MG63 (cell line): ENCODE measurements at regions not wholly inside any gene's neighbourhood (a gene's known extent, or its start where the extent isn't known, plus 50 kb on each side); places are given as distances from the start of the nearest gene placed in this dataset.
"Not testable (repeated sequence)": the region's sequence is repeated elsewhere in the genome, so short reads cannot be mapped to it uniquely, and the experiment has no call there.

ENCODE experiments used
- DNase-seq: peaks from one replicate; pipeline ENCODE4 v3.0.0-alpha.2; 2020
- H3K27me3 ChIP-seq: fragments of 250-450 bp; sonication (Bioruptor Pico); 2 replicates; pipeline ENCODE4 v1.5.1; 2020; ENCODE audit warnings: mild to moderate bottlenecking, moderate library complexity
- H3K36me3 ChIP-seq: fragments of 250-450 bp; sonication (Bioruptor Pico); 2 replicates; pipeline ENCODE4 v1.5.1; 2020; ENCODE audit warnings: mild to moderate bottlenecking, moderate library complexity
- H3K4me3 ChIP-seq: fragments of 250-450 bp; sonication (Bioruptor Pico); 2 replicates; pipeline ENCODE4 v1.5.1; 2020; ENCODE audit warnings: mild to moderate bottlenecking, moderate library complexity
- H3K9me3 ChIP-seq: fragments of 250-450 bp; sonication (Bioruptor Pico); 2 replicates; pipeline ENCODE4 v1.5.1; 2020; ENCODE audit warnings: mild to moderate bottlenecking, moderate library complexity

GRCh38 chr22:33162196-33162595 lies 104.0 kb upstream of the SYN3 start:
- H3K4me3 ChIP-seq, result no peak overlapping the region
- peaks cover 2% of the 10 kb centered on the region; the same call in 1 of the 2 replicates for H3K27me3 ChIP-seq
- no peak for DNase-seq
- no peaks in the 10 kb centered on the region for H3K9me3 ChIP-seq
- no peaks in the 10 kb centered on the region for H3K36me3 ChIP-seq

- H3K9me3 ChIP-seq, result no peaks in the 10 kb centered on the region
- no peak overlapping the region for H3K4me3 ChIP-seq
- H3K27me3 ChIP-seq, result peaks cover 2% of the 10 kb centered on the region; the same call in 1 of the 2 replicates
- no peak for DNase-seq
- H3K36me3 ChIP-seq, result no peaks in the 10 kb centered on the region
These were observed 102.3 kb upstream of the SYN3 start for GRCh38 chr22:33160525-33160924.

- not testable (repeated sequence) for H3K36me3 ChIP-seq, DNase-seq, H3K27me3 ChIP-seq, H3K9me3 ChIP-seq, H3K4me3 ChIP-seq
These were observed 96.8 kb upstream of the SYN3 start for GRCh38 chr22:33154967-33155366.

- Histone ChIP-seq H3K27me3 (no peaks in the 10 kb centered on the region), H3K4me3 (no peak overlapping the region), H3K9me3 (no peaks in the 10 kb centered on the region)
These were observed 91.4 kb upstream of the SYN3 start for GRCh38 chr22:33149611-33150010.

GRCh38 chr22:33144721-33145120 lies 86.5 kb upstream of the SYN3 start:
- Histone ChIP-seq H3K36me3 (no peaks in the 10 kb centered on the region), H3K27me3 (no peaks in the 10 kb centered on the region), H3K9me3 (0 out of 2 replicates have a peak, but pooled peaks cover 2% of the 10 kb centered on the region), H3K4me3 (no peak overlapping the region)
- no peak for DNase-seq

More at GRCh38 chr22:33149611-33150010, 91.4 kb upstream of the SYN3 start:
- DNase-seq, result no peak
- H3K36me3 ChIP-seq, result no peaks in the 10 kb centered on the region

GRCh38 chr22:33142282-33143055 lies 84.3 kb upstream of the SYN3 start:
- H3K27me3 ChIP-seq, result no peaks in the 10 kb centered on the region
- H3K36me3 ChIP-seq, result no peaks in the 10 kb centered on the region
- H3K9me3 ChIP-seq, result 0 out of 2 replicates have a peak, but pooled peaks cover 2% of the 10 kb centered on the region
- no peak overlapping the region for H3K4me3 ChIP-seq
- DNase-seq, result no peak

- Histone ChIP-seq H3K36me3 (no peaks in the 10 kb centered on the region), H3K4me3 (no peak overlapping the region), H3K27me3 (no peaks in the 10 kb centered on the region), H3K9me3 (0 out of 2 replicates have a peak, but pooled peaks cover 2% of the 10 kb centered on the region)
- DNase-seq, result no peak
These were observed 81.8 kb upstream of the SYN3 start for GRCh38 chr22:33139937-33140336.

- H3K36me3 ChIP-seq, DNase-seq, H3K9me3 ChIP-seq, H3K27me3 ChIP-seq, H3K4me3 ChIP-seq: not testable (repeated sequence)
These were observed 80.2 kb upstream of the SYN3 start for GRCh38 chr22:33138333-33138732.

GRCh38 chr22:33130473-33130872 lies 72.3 kb upstream of the SYN3 start:
- H3K27me3 ChIP-seq, result no peaks in the 10 kb centered on the region
- H3K36me3 ChIP-seq, result no peaks in the 10 kb centered on the region
- no peak for DNase-seq
- H3K9me3 ChIP-seq, result no peaks in the 10 kb centered on the region
- no peak overlapping the region for H3K4me3 ChIP-seq

- no peaks in the 10 kb centered on the region for H3K27me3 ChIP-seq
- H3K4me3 ChIP-seq, result no peak overlapping the region
- no peak for DNase-seq
- no peaks in the 10 kb centered on the region for H3K9me3 ChIP-seq
- no peaks in the 10 kb centered on the region for H3K36me3 ChIP-seq
These were observed 71.4 kb upstream of the SYN3 start for GRCh38 chr22:33129621-33130020.

GRCh38 chr22:33126881-33127280 lies 68.7 kb upstream of the SYN3 start:
- DNase-seq, result no peak
- H3K27me3 ChIP-seq, result no peaks in the 10 kb centered on the region
- no peak overlapping the region for H3K4me3 ChIP-seq
- H3K36me3 ChIP-seq, result no peaks in the 10 kb centered on the region
- no peaks in the 10 kb centered on the region for H3K9me3 ChIP-seq

- no peak overlapping the region for H3K4me3 ChIP-seq
- H3K27me3 ChIP-seq, result no peaks in the 10 kb centered on the region
- no peaks in the 10 kb centered on the region for H3K9me3 ChIP-seq
- no peaks in the 10 kb centered on the region for H3K36me3 ChIP-seq
- no peak for DNase-seq
These were observed 66.3 kb upstream of the SYN3 start for GRCh38 chr22:33124471-33124870.

GRCh38 chr22:33122439-33122838 lies 64.3 kb upstream of the SYN3 start:
- DNase-seq, H3K36me3 ChIP-seq, H3K4me3 ChIP-seq, H3K9me3 ChIP-seq, H3K27me3 ChIP-seq: not testable (repeated sequence)

- Histone ChIP-seq H3K27me3 (no peaks in the 10 kb centered on the region), H3K36me3 (no peaks in the 10 kb centered on the region), H3K4me3 (no peak overlapping the region), H3K9me3 (no peaks in the 10 kb centered on the region)
- no peak for DNase-seq
These were observed 60.9 kb upstream of the SYN3 start for GRCh38 chr22:33119044-33119443.

- H3K36me3 ChIP-seq, result no peaks in the 10 kb centered on the region
- no peak for DNase-seq
- no peak overlapping the region for H3K4me3 ChIP-seq
These were observed 59.6 kb upstream of the SYN3 start for GRCh38 chr22:33117821-33118220.

GRCh38 chr22:33116841-33117547 lies 58.8 kb upstream of the SYN3 start:
- Histone ChIP-seq H3K36me3 (no peaks in the 10 kb centered on the region), H3K9me3 (no peaks in the 10 kb centered on the region), H3K27me3 (no peaks in the 10 kb centered on the region), H3K4me3 (no peak overlapping the region)
- DNase-seq, result peak; percentile 67

More at GRCh38 chr22:33117821-33118220, 59.6 kb upstream of the SYN3 start:
- Histone ChIP-seq H3K27me3 (no peaks in the 10 kb centered on the region), H3K9me3 (no peaks in the 10 kb centered on the region)

- no peak overlapping the region for H3K4me3 ChIP-seq
- H3K27me3 ChIP-seq, result no peaks in the 10 kb centered on the region
- no peaks in the 10 kb centered on the region for H3K9me3 ChIP-seq
- H3K36me3 ChIP-seq, result no peaks in the 10 kb centered on the region
- DNase-seq, result peak; percentile 39
These were observed 56.4 kb upstream of the SYN3 start for GRCh38 chr22:33114565-33114964.

GRCh38 chr22:33112580-33112979 lies 54.4 kb upstream of the SYN3 start:
- no peak for DNase-seq

More at GRCh38 chr22:33112580-33112979, 54.4 kb upstream of the SYN3 start:
- no peaks in the 10 kb centered on the region for H3K36me3 ChIP-seq
- H3K9me3 ChIP-seq, result no peaks in the 10 kb centered on the region
- no peaks in the 10 kb centered on the region for H3K27me3 ChIP-seq
- no peak overlapping the region for H3K4me3 ChIP-seq
